ENCODE measurements at regions not wholly inside any gene's neighbourhood (a gene's known extent, or its start where the extent isn't known, plus 50 kb on each side); places are given as distances from the start of the nearest gene placed in this dataset.

DNA sequence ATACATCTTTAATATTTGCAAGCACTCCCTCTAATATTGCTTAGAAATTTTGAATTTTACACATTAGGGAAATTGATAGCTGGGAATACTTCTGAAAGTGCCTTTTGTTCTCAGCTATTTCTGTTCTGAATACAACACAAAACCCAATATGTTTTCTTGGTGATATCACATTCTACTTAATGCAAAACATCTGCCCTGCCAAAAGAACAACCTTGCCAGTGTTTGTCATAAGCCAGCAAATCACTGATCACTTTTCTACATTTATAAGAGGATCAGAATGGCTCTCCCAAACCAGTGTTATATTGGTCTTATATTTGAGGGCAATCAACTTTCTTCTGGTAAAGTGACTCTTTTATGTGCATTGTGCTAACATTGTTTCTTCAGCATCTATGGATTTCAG lies 126.8 kb upstream of the APOOL start:
- TF ChIP-seq, protein P1, sequence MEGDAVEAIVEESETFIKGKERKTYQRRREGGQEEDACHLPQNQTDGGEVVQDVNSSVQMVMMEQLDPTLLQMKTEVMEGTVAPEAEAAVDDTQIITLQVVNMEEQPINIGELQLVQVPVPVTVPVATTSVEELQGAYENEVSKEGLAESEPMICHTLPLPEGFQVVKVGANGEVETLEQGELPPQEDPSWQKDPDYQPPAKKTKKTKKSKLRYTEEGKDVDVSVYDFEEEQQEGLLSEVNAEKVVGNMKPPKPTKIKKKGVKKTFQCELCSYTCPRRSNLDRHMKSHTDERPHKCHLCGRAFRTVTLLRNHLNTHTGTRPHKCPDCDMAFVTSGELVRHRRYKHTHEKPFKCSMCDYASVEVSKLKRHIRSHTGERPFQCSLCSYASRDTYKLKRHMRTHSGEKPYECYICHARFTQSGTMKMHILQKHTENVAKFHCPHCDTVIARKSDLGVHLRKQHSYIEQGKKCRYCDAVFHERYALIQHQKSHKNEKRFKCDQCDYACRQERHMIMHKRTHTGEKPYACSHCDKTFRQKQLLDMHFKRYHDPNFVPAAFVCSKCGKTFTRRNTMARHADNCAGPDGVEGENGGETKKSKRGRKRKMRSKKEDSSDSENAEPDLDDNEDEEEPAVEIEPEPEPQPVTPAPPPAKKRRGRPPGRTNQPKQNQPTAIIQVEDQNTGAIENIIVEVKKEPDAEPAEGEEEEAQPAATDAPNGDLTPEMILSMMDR (IDR thresholded peaks at IDR 0.05) = no peak
- TF ChIP-seq USF1 (CRISPR knock-in tag; IDR thresholded peaks at IDR 0.05) (no peak), MAX (CRISPR knock-in tag; IDR thresholded peaks at IDR 0.05) (no peak)
- TF ChIP-seq, protein P2, sequence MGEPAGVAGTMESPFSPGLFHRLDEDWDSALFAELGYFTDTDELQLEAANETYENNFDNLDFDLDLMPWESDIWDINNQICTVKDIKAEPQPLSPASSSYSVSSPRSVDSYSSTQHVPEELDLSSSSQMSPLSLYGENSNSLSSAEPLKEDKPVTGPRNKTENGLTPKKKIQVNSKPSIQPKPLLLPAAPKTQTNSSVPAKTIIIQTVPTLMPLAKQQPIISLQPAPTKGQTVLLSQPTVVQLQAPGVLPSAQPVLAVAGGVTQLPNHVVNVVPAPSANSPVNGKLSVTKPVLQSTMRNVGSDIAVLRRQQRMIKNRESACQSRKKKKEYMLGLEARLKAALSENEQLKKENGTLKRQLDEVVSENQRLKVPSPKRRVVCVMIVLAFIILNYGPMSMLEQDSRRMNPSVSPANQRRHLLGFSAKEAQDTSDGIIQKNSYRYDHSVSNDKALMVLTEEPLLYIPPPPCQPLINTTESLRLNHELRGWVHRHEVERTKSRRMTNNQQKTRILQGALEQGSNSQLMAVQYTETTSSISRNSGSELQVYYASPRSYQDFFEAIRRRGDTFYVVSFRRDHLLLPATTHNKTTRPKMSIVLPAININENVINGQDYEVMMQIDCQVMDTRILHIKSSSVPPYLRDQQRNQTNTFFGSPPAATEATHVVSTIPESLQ (CRISPR knock-in tag; IDR thresholded peaks at IDR 0.05) = no peak
- TF ChIP-seq, protein P3, sequence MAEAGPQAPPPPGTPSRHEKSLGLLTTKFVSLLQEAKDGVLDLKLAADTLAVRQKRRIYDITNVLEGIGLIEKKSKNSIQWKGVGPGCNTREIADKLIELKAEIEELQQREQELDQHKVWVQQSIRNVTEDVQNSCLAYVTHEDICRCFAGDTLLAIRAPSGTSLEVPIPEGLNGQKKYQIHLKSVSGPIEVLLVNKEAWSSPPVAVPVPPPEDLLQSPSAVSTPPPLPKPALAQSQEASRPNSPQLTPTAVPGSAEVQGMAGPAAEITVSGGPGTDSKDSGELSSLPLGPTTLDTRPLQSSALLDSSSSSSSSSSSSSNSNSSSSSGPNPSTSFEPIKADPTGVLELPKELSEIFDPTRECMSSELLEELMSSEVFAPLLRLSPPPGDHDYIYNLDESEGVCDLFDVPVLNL (CRISPR knock-in tag; IDR thresholded peaks at IDR 0.05; ENCODE audit: borderline replicate concordance, low read depth) = no peak
- TF ChIP-seq, protein P4, sequence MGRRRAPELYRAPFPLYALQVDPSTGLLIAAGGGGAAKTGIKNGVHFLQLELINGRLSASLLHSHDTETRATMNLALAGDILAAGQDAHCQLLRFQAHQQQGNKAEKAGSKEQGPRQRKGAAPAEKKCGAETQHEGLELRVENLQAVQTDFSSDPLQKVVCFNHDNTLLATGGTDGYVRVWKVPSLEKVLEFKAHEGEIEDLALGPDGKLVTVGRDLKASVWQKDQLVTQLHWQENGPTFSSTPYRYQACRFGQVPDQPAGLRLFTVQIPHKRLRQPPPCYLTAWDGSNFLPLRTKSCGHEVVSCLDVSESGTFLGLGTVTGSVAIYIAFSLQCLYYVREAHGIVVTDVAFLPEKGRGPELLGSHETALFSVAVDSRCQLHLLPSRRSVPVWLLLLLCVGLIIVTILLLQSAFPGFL (CRISPR knock-in tag; IDR thresholded peaks at IDR 0.05; ENCODE audit: borderline replicate concordance) = no peak
